Hepatocyte (in vitro differentiated cells): ENCODE measurements at regions not wholly inside any gene's neighbourhood (a gene's known extent, or its start where the extent isn't known, plus 50 kb on each side); places are given as distances from the start of the nearest gene placed in this dataset.

ENCODE experiments used
- EZH2 ChIP-seq: fragments of 200-600 bp; sonication (generic); IDR thresholded peaks from 2 replicates; pipeline ENCODE4 v1.6.1; 2016; ENCODE audit warnings: antibody characterized with exemption, mild to moderate bottlenecking, borderline replicate concordance
- EZH2phosphoT487 ChIP-seq: fragments of 200-600 bp; sonication (generic); IDR thresholded peaks from one replicate; pipeline ENCODE4 v1.6.1; 2018; ENCODE audit warnings: antibody characterized with exemption, mild to moderate bottlenecking, low read depth, moderate library complexity; ENCODE audit not compliant: unreplicated experiment, severe bottlenecking
- TF ChIP-seq, protein P1 (sequence below): fragments of 200-600 bp; sonication (generic); IDR thresholded peaks from 2 replicates; pipeline ENCODE4 v1.5.1; 2016; ENCODE audit warnings: antibody characterized with exemption, mild to moderate bottlenecking; ENCODE audit not compliant: poor library complexity

GRCh38 chr17:73883175-73883574, 238.9 kb upstream of the SDK2 start:
- TF ChIP-seq, protein P1, sequence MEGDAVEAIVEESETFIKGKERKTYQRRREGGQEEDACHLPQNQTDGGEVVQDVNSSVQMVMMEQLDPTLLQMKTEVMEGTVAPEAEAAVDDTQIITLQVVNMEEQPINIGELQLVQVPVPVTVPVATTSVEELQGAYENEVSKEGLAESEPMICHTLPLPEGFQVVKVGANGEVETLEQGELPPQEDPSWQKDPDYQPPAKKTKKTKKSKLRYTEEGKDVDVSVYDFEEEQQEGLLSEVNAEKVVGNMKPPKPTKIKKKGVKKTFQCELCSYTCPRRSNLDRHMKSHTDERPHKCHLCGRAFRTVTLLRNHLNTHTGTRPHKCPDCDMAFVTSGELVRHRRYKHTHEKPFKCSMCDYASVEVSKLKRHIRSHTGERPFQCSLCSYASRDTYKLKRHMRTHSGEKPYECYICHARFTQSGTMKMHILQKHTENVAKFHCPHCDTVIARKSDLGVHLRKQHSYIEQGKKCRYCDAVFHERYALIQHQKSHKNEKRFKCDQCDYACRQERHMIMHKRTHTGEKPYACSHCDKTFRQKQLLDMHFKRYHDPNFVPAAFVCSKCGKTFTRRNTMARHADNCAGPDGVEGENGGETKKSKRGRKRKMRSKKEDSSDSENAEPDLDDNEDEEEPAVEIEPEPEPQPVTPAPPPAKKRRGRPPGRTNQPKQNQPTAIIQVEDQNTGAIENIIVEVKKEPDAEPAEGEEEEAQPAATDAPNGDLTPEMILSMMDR, result no peak
- TF ChIP-seq EZH2, result no peak
- TF ChIP-seq EZH2phosphoT487, result no peak
